SK-N-SH treated with all-trans-retinoic acid at 6 μM for 48 hours (cell line): ENCODE measurements at regions not wholly inside any gene's neighbourhood (a gene's known extent, or its start where the extent isn't known, plus 50 kb on each side); places are given as distances from the start of the nearest gene placed in this dataset.

Source experiments
- CREB5 ChIP-seq: fragments of 250-450 bp; sonication (Bioruptor Pico); IDR thresholded peaks from 2 replicates; pipeline ENCODE4 v1.5.1; 2020; ENCODE audit warnings: low read depth, mild to moderate bottlenecking, moderate library complexity
- ISL1 ChIP-seq: fragments of 250-450 bp; sonication (Bioruptor Pico); IDR thresholded peaks from 2 replicates; pipeline ENCODE4 v2.1.2; 2022; ENCODE audit warnings: mild to moderate bottlenecking, moderate library complexity

- TF ChIP-seq CREB5 (CRISPR knock-in tag), result no peak
- TF ChIP-seq ISL1, result no peak
Observed at GRCh38 chr12:116400636-116401372, 123.3 kb upstream of the MED13L start.
